ENCODE measurements at regions not wholly inside any gene's neighbourhood (a gene's known extent, or its start where the extent isn't known, plus 50 kb on each side); places are given as distances from the start of the nearest gene placed in this dataset.

GRCh38 chr18:74023220-74023619 is 124.4 kb downstream of the FBXO15 start:
- Histone ChIP-seq H3K4me3 (ENCODE audit: low read depth in 1 of 2, low read length in 2 of 2) (no peak overlapping the region), H3K27me3 (ENCODE audit: low read depth, low read length) (no peaks in the 10 kb centered on the region), H3K36me3 (ENCODE audit: control insufficient read depth in 1 of 2, insufficient read depth in 2 of 2, low read length in 2 of 2) (no peaks in the 10 kb centered on the region), H3K4me1 (ENCODE audit: control insufficient read depth in 1 of 2, insufficient read depth in 2 of 2, low read length in 2 of 2) (no peaks in the 10 kb centered on the region), H3K27ac (ENCODE audit: low read length) (no peak overlapping the region), H3K9me3 (ENCODE audit: control insufficient read depth in 1 of 2, low read length in 2 of 2) (no peaks in the 10 kb centered on the region)

GRCh38 chr18:74019864-74020263 is 127.8 kb downstream of the FBXO15 start:
- Histone ChIP-seq H3K4me3 (ENCODE audit: low read depth in 1 of 2, low read length in 2 of 2) (no peak overlapping the region), H3K27me3 (ENCODE audit: low read depth, low read length) (no peaks in the 10 kb centered on the region), H3K27ac (ENCODE audit: low read length) (no peak overlapping the region), H3K36me3 (ENCODE audit: control insufficient read depth in 1 of 2, insufficient read depth in 2 of 2, low read length in 2 of 2) (no peaks in the 10 kb centered on the region), H3K4me1 (ENCODE audit: control insufficient read depth in 1 of 2, insufficient read depth in 2 of 2, low read length in 2 of 2) (no peaks in the 10 kb centered on the region), H3K9me3 (ENCODE audit: control insufficient read depth in 1 of 2, low read length in 2 of 2) (no peaks in the 10 kb centered on the region)

DNA sequence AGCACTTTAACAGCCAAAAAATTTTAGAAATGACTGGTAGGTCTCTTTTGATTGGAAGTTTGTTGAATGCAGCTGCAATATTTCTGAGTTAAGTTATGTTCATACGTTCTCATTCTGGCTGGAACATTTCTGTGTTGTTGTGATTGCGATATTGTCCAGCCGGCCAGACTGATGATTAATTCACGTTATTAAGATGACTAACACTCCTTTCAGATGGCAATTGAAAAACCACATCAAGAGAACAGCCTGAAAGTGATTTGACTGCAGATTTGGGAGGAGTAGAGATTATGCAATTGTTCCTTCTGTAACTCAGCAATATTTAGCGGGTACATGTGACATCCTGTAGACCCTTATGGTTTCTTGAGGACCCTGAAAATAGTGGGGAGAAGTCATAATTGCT is 133.7 kb downstream of the FBXO15 start:
- H3K4me1 ChIP-seq (ENCODE audit: control insufficient read depth in 1 of 2, insufficient read depth in 2 of 2, low read length in 2 of 2): no peaks in the 10 kb centered on the region
- H3K36me3 ChIP-seq (ENCODE audit: control insufficient read depth in 1 of 2, insufficient read depth in 2 of 2, low read length in 2 of 2): no peaks in the 10 kb centered on the region
- H3K27ac ChIP-seq (ENCODE audit: low read length): no peak overlapping the region
- peaks cover 0 to 3% of the 10 kb centered on the region in 2 donors for H3K9me3 ChIP-seq (ENCODE audit: control insufficient read depth in 1 of 2, low read length in 2 of 2)
- H3K4me3 ChIP-seq (ENCODE audit: low read depth in 1 of 2, low read length in 2 of 2): no peak overlapping the region
- H3K27me3 ChIP-seq (ENCODE audit: low read depth, low read length): no peaks in the 10 kb centered on the region

GRCh38 chr18:74012954-74013630 is 134.5 kb downstream of the FBXO15 start:
- Histone ChIP-seq H3K4me1 (ENCODE audit: control insufficient read depth in 1 of 2, insufficient read depth in 2 of 2, low read length in 2 of 2) (no peaks in the 10 kb centered on the region), H3K27ac (ENCODE audit: low read length) (no peak overlapping the region), H3K27me3 (ENCODE audit: low read depth, low read length) (no peaks in the 10 kb centered on the region), H3K9me3 (ENCODE audit: control insufficient read depth in 1 of 2, low read length in 2 of 2) (peaks cover 0 to 3% of the 10 kb centered on the region in 2 donors), H3K36me3 (ENCODE audit: control insufficient read depth in 1 of 2, insufficient read depth in 2 of 2, low read length in 2 of 2) (no peaks in the 10 kb centered on the region), H3K4me3 (ENCODE audit: low read depth in 1 of 2, low read length in 2 of 2) (no peak overlapping the region)

DNA sequence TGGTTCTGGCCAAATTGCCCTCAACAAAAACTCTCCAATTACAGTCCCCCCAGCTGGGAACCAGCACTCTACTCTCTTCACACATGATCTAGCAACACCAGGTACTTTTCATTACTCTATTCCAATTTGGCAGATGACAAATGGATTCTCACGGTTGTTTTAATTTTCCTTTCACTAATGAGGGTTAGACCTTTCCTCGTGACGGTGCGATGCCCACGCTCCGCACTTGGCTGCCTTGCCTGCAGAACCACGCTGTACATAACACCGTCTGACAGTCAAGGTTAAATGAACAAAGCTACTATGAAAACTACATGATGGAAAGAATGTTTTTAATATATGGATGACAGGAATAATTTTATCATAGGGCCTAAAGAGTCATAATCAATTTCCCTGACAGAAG is 141.5 kb downstream of the FBXO15 start:
- no peak overlapping the region for H3K4me3 ChIP-seq (ENCODE audit: low read depth in 1 of 2, low read length in 2 of 2)
- H3K9me3 ChIP-seq (ENCODE audit: control insufficient read depth in 1 of 2, low read length in 2 of 2): peaks cover 0 to 5% of the 10 kb centered on the region in 2 donors
- H3K4me1 ChIP-seq (ENCODE audit: control insufficient read depth in 1 of 2, insufficient read depth in 2 of 2, low read length in 2 of 2): no peaks in the 10 kb centered on the region
- H3K27ac ChIP-seq (ENCODE audit: low read length): no peak overlapping the region
- no peaks in the 10 kb centered on the region for H3K27me3 ChIP-seq (ENCODE audit: low read depth, low read length)
- H3K36me3 ChIP-seq (ENCODE audit: control insufficient read depth in 1 of 2, insufficient read depth in 2 of 2, low read length in 2 of 2): no peaks in the 10 kb centered on the region

DNA sequence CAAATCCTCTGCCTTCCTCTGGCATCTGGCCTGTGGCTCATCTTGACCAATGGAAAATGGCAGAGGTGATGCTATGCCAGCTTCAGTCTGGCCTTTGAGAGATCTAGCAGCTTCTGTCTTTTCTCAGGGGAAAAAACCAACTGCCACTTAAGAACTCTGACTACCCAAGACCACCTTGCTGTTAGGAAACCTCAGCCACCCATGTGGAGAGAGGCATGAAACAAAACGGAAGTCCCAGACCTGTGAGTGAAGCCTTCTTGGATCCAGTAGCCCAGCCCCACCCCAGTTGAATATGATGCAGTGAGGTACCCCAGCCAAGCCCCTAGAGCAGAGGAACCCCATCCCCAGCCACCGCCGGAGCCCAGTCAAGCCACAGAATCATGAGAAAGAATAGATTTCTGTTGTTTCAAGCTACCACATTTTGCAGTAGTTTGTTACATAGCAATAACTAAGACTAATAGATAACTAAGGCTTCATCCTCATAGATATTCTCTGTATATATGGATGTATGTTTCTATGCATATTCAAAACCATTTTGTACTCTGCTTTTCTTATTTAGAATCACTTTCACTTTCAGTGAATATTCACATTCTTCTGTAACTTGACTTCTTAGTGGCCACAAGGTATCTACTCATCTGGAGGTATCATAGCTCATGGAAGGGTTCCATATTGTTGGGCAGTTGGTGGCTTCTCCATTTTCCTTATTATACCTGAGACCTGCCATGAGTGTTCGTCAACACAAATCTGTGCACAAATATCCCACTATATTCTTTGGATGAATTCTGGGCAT is 142.1 kb downstream of the FBXO15 start:
- Histone ChIP-seq H3K4me3 (ENCODE audit: low read depth in 1 of 2, low read length in 2 of 2) (no peak overlapping the region), H3K36me3 (ENCODE audit: control insufficient read depth in 1 of 2, insufficient read depth in 2 of 2, low read length in 2 of 2) (no peaks in the 10 kb centered on the region), H3K4me1 (ENCODE audit: control insufficient read depth in 1 of 2, insufficient read depth in 2 of 2, low read length in 2 of 2) (no peaks in the 10 kb centered on the region), H3K9me3 (ENCODE audit: control insufficient read depth in 1 of 2, low read length in 2 of 2) (peaks cover 0 to 4% of the 10 kb centered on the region in 2 donors), H3K27ac (ENCODE audit: low read length) (no peak overlapping the region), H3K27me3 (ENCODE audit: low read depth, low read length) (no peaks in the 10 kb centered on the region)

DNA sequence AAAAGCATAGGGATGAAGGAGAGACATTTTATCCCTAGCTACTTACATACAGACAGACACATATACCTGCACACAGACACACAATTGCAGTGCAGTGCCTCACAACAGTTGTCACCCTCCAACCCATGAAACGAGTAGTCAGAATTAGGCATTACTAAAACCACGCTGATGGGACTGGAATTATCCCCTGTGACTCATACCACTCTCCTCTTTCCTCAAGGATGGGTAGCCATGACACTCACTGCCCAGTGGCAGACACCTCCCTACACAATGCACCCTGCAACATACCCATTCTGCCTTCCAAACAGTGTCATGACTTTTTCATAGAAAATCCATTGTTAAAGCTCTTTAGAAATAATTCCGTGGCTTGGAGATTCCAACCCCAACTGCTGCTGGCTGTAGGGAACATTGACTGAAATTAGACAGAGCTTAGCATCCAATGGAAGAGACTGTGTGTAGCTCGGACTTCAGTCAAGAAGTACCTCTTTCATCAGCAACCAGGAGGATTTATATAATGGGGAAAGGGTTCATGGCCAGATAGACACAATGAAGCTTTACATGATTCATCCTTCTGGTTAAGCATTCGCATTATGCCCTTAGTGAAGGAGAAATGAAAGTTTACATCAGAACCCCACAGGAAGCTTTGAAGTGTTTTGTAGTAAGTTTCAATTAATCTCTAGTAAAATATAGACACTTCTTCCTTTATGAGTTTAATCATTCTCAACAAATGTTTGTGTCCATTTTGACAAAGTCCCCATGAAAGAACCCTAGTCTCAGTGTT is 155.2 kb downstream of the FBXO15 start:
- Histone ChIP-seq H3K27me3 (ENCODE audit: low read depth, low read length) (no peaks in the 10 kb centered on the region), H3K27ac (ENCODE audit: low read length) (no peak overlapping the region), H3K4me1 (ENCODE audit: control insufficient read depth in 1 of 2, insufficient read depth in 2 of 2, low read length in 2 of 2) (no peaks in the 10 kb centered on the region), H3K9me3 (ENCODE audit: control insufficient read depth in 1 of 2, low read length in 2 of 2) (peaks cover 0 to 9% of the 10 kb centered on the region in 2 donors), H3K36me3 (ENCODE audit: control insufficient read depth in 1 of 2, insufficient read depth in 2 of 2, low read length in 2 of 2) (no peaks in the 10 kb centered on the region), H3K4me3 (ENCODE audit: low read depth in 1 of 2, low read length in 2 of 2) (no peak overlapping the region)

GRCh38 chr18:73991570-73991969 is 156.1 kb downstream of the FBXO15 start:
- H3K27me3 ChIP-seq (ENCODE audit: low read depth, low read length): no peaks in the 10 kb centered on the region
- no peaks in the 10 kb centered on the region for H3K36me3 ChIP-seq (ENCODE audit: control insufficient read depth in 1 of 2, insufficient read depth in 2 of 2, low read length in 2 of 2)
- no peak overlapping the region for H3K4me3 ChIP-seq (ENCODE audit: low read depth in 1 of 2, low read length in 2 of 2)
- peaks cover 0 to 3% of the 10 kb centered on the region in 2 donors for H3K9me3 ChIP-seq (ENCODE audit: control insufficient read depth in 1 of 2, low read length in 2 of 2)
- no peaks in the 10 kb centered on the region for H3K4me1 ChIP-seq (ENCODE audit: control insufficient read depth in 1 of 2, insufficient read depth in 2 of 2, low read length in 2 of 2)
- H3K27ac ChIP-seq (ENCODE audit: low read length): no peak overlapping the region

GRCh38 chr18:73990258-73990657 is 157.4 kb downstream of the FBXO15 start:
- no peaks in the 10 kb centered on the region for H3K9me3 ChIP-seq (ENCODE audit: control insufficient read depth in 1 of 2, low read length in 2 of 2)
- H3K4me3 ChIP-seq (ENCODE audit: low read depth in 1 of 2, low read length in 2 of 2): no peak overlapping the region
- H3K4me1 ChIP-seq (ENCODE audit: control insufficient read depth in 1 of 2, insufficient read depth in 2 of 2, low read length in 2 of 2): no peaks in the 10 kb centered on the region
- H3K27me3 ChIP-seq (ENCODE audit: low read depth, low read length): no peaks in the 10 kb centered on the region
- H3K27ac ChIP-seq (ENCODE audit: low read length): no peak overlapping the region
- no peaks in the 10 kb centered on the region for H3K36me3 ChIP-seq (ENCODE audit: control insufficient read depth in 1 of 2, insufficient read depth in 2 of 2, low read length in 2 of 2)

DNA sequence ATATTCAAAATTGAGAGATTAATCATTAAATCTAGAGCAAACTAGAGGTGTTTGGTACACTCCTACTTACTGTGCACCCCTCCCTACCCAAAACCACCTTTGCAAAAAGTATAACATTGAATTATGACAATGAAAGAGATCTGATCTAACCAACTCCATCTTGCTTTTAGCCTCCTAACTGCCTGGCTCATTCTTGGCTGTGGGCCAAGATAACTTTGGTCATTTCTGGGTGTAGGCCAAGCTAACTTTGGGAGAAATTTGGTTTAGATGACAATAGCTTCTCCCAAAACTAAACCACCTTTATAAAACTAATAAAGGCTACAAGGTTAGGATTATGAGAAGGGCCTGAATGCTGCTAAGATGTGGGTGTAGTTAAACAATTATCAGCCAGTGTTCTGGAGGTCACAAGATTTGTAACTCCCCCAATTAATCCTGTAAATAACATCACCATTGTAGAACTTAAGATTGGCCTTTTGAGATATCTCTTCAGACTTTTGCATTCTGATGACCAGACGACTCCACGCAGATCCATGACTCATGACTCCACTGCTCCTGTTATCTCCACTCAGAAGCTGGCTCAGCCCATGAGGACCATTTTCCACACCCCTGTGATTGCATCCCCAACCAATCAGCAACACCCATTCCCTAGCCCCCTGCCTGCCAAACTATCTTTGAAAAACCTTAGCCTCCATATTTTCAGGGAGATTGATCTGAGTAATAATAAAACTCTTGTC is 160.2 kb downstream of the FBXO15 start:
- Histone ChIP-seq H3K9me3 (ENCODE audit: control insufficient read depth in 1 of 2, low read length in 2 of 2) (no peaks in the 10 kb centered on the region), H3K36me3 (ENCODE audit: control insufficient read depth in 1 of 2, insufficient read depth in 2 of 2, low read length in 2 of 2) (no peaks in the 10 kb centered on the region), H3K4me3 (ENCODE audit: low read depth in 1 of 2, low read length in 2 of 2) (no peak overlapping the region), H3K27me3 (ENCODE audit: low read depth, low read length) (no peaks in the 10 kb centered on the region), H3K27ac (ENCODE audit: low read length) (no peak overlapping the region), H3K4me1 (ENCODE audit: control insufficient read depth in 1 of 2, insufficient read depth in 2 of 2, low read length in 2 of 2) (no peaks in the 10 kb centered on the region)

- no peaks in the 10 kb centered on the region for H3K4me1 ChIP-seq (ENCODE audit: control insufficient read depth in 1 of 2, insufficient read depth in 2 of 2, low read length in 2 of 2)
- H3K4me3 ChIP-seq (ENCODE audit: low read depth in 1 of 2, low read length in 2 of 2): no peak overlapping the region
- no peaks in the 10 kb centered on the region for H3K9me3 ChIP-seq (ENCODE audit: control insufficient read depth in 1 of 2, low read length in 2 of 2)
- no peaks in the 10 kb centered on the region for H3K36me3 ChIP-seq (ENCODE audit: control insufficient read depth in 1 of 2, insufficient read depth in 2 of 2, low read length in 2 of 2)
- no peaks in the 10 kb centered on the region for H3K27me3 ChIP-seq (ENCODE audit: low read depth, low read length)
- H3K27ac ChIP-seq (ENCODE audit: low read length): no peak overlapping the region
Measured at GRCh38 chr18:73986711-73987110, 160.9 kb downstream of the FBXO15 start.
